GM12872 (cell line): ENCODE measurements at regions not wholly inside any gene's neighbourhood (a gene's known extent, or its start where the extent isn't known, plus 50 kb on each side); places are given as distances from the start of the nearest gene placed in this dataset.

Experiments used
- TF ChIP-seq, protein P1 (sequence below): IDR thresholded peaks from 3 replicates; pipeline ENCODE4 v1.5.1; 2011; ENCODE audit warnings: low read depth, mild to moderate bottlenecking, low read length, moderate library complexity; ENCODE audit not compliant: insufficient read depth

- TF ChIP-seq, protein P1, sequence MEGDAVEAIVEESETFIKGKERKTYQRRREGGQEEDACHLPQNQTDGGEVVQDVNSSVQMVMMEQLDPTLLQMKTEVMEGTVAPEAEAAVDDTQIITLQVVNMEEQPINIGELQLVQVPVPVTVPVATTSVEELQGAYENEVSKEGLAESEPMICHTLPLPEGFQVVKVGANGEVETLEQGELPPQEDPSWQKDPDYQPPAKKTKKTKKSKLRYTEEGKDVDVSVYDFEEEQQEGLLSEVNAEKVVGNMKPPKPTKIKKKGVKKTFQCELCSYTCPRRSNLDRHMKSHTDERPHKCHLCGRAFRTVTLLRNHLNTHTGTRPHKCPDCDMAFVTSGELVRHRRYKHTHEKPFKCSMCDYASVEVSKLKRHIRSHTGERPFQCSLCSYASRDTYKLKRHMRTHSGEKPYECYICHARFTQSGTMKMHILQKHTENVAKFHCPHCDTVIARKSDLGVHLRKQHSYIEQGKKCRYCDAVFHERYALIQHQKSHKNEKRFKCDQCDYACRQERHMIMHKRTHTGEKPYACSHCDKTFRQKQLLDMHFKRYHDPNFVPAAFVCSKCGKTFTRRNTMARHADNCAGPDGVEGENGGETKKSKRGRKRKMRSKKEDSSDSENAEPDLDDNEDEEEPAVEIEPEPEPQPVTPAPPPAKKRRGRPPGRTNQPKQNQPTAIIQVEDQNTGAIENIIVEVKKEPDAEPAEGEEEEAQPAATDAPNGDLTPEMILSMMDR: no peak
Measured at GRCh38 chr3:182716114-182716688, 77.1 kb upstream of the ATP11B start.

- TF ChIP-seq, protein P1: no peak
Measured at GRCh38 chr3:182717216-182717615, 76.1 kb upstream of the ATP11B start.

DNA sequence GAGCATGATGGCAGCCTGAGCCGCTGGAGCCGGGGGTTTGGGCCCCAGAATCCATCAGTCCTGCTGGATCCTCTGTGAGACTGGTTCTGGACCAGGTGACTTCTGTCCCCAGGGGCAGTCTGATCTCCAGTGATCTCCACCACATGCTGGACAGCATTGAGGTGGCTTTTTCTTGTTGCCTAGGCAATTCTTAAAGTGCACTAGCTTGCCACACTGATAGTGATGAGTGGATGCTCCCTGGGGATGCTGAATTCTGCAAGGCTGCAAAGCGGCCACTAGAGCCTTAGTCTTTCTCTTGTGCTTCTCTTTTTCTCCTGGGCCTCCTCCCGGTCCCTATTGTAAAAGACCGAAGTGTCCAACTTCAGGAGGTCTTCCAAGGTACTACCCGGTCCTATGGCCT lies 70.4 kb upstream of the ATP11B start:
- TF ChIP-seq, protein P1: no peak

- TF ChIP-seq, protein P1: no peak
Measured at GRCh38 chr3:182723596-182723995, 69.7 kb upstream of the ATP11B start.

DNA sequence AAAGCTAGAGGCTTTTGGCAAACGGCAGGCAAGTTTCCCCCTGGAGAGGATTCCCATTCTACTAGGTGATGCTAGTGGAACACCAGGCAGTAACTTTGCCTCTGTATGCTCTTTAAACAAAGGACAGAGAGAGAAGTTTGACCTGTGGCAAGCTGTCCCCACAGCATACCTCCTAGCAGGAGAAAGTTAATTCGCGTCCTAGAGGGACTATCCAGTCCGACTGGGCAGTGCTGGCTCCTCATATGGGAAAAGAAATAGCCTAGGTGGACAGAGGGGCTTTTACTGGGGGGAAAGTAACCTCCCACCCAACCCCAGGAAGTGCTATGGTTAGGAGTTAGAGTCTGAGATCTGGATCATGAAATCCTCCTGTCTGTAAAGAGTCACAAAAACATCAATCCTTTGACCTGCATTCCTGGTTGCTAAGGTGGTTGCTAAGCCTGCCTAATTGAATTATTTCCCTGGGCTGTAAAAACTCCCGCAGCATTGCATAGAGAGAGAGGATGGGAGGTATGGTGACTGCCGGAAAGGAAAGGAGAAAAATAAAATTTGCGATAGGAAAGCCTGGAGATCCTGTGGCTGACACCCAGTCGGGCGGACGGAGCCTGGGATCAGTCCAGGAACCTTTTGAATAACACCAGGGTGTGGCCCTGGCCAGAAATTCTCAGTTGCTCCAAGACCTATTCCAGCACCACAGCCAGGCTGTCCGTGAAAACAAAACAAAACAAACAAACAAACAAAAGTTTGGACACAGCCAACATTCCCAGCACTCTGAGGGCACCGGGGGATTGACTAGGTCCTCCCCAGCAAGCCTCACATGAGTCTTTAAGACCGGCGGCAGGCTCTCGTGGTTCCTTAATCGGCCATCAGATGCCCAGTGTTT lies 67.7 kb upstream of the ATP11B start:
- TF ChIP-seq, protein P1: no peak

DNA sequence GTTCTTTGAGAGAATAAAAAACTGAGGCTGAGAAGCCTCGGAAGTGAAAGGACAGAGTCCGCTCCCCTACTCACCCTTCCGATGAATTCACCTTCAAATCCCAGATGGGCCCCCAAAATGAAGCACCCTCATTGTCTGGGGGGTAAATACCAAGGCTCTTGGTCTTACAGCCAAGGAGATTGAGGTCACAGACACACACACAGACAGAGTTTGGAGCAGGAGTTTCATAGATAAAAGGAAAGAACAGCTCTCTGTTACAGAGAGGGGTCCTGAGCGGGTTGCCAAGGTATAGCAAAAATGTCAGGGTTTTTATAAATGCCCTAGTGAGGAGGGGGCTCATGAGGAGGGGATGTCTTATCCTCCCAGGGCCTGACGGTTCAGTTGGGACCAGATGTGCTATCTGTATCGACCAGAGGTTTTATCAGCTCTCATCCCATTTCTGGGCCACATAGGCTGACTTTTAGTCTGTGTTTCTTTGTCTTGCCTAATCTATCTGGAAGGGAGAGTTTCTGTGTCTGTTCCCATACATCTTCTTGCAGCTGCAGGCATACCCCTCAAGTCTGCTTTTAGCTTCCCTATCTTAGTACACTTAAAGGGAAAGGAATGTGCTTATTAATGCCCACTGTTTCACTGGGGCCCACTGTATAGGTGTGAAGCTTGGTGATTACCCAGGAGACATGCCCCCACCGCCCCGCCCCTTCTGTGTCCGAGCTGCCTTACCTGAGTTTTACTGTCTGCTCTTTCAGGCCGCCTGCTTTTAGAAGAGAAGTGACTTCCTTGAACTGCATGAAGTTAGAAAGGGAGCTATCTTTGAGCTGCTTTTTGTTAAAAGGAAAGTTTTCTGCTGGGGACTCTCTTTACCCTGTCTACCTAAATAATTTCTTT lies 66.8 kb upstream of the ATP11B start:
- TF ChIP-seq, protein P1: no peak

GRCh38 chr3:182728238-182728637 lies 65.1 kb upstream of the ATP11B start:
- TF ChIP-seq, protein P1: no peak
